ENCODE measurements at regions not wholly inside any gene's neighbourhood (a gene's known extent, or its start where the extent isn't known, plus 50 kb on each side); places are given as distances from the start of the nearest gene placed in this dataset.
"Not testable (repeated sequence)": the region's sequence is repeated elsewhere in the genome, so short reads cannot be mapped to it uniquely, and the experiment has no call there.

GRCh38 chr13:86606264-86606663 is 807.0 kb upstream of the SLITRK6 start:
- Mint-ChIP-seq H3K4me3 (no peak overlapping the region), H3K4me1 (ENCODE audit: unreplicated experiment) (no peaks in the 10 kb centered on the region), H3K9me3 (no peaks in the 10 kb centered on the region), H3K27ac (no peak overlapping the region), H3K36me3 (no peaks in the 10 kb centered on the region), H3K27me3 (no peaks in the 10 kb centered on the region)
- TF ChIP-seq, protein P1, sequence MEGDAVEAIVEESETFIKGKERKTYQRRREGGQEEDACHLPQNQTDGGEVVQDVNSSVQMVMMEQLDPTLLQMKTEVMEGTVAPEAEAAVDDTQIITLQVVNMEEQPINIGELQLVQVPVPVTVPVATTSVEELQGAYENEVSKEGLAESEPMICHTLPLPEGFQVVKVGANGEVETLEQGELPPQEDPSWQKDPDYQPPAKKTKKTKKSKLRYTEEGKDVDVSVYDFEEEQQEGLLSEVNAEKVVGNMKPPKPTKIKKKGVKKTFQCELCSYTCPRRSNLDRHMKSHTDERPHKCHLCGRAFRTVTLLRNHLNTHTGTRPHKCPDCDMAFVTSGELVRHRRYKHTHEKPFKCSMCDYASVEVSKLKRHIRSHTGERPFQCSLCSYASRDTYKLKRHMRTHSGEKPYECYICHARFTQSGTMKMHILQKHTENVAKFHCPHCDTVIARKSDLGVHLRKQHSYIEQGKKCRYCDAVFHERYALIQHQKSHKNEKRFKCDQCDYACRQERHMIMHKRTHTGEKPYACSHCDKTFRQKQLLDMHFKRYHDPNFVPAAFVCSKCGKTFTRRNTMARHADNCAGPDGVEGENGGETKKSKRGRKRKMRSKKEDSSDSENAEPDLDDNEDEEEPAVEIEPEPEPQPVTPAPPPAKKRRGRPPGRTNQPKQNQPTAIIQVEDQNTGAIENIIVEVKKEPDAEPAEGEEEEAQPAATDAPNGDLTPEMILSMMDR (conservative IDR thresholded peaks at IDR 0.05): no peak
- no peak for DNase-seq (ENCODE audit: extremely low spot score, unreplicated experiment)

- H3K4me1 Mint-ChIP-seq (ENCODE audit: unreplicated experiment): no peaks in the 10 kb centered on the region
- no peak for DNase-seq (ENCODE audit: extremely low spot score, unreplicated experiment)
- no peaks in the 10 kb centered on the region for H3K36me3 Mint-ChIP-seq
- H3K4me3 Mint-ChIP-seq: no peak overlapping the region
- H3K9me3 Mint-ChIP-seq: no peaks in the 10 kb centered on the region
- no peak overlapping the region for H3K27ac Mint-ChIP-seq
- TF ChIP-seq, protein P1 (conservative IDR thresholded peaks at IDR 0.05): no peak
- no peaks in the 10 kb centered on the region for H3K27me3 Mint-ChIP-seq
These were observed 809.5 kb upstream of the SLITRK6 start for GRCh38 chr13:86608701-86609100.

- Mint-ChIP-seq H3K4me1 (ENCODE audit: unreplicated experiment) (no peaks in the 10 kb centered on the region), H3K36me3 (no peaks in the 10 kb centered on the region), H3K27ac (no peak overlapping the region)
These were observed 834.1 kb upstream of the SLITRK6 start for GRCh38 chr13:86633346-86633745.

GRCh38 chr13:86651171-86651570 is 852.0 kb upstream of the SLITRK6 start:
- DNase-seq (ENCODE audit: extremely low spot score, unreplicated experiment); H3K9me3 Mint-ChIP-seq: not testable (repeated sequence)

More at GRCh38 chr13:86633346-86633745, 834.1 kb upstream of the SLITRK6 start:
- TF ChIP-seq, protein P1 (conservative IDR thresholded peaks at IDR 0.05): no peak
- Mint-ChIP-seq H3K4me3 (no peak overlapping the region), H3K27me3 (no peaks in the 10 kb centered on the region), H3K9me3 (no peaks in the 10 kb centered on the region)
- DNase-seq (ENCODE audit: extremely low spot score, unreplicated experiment): no peak

GRCh38 chr13:86653009-86653408 is 853.8 kb upstream of the SLITRK6 start:
- no peak overlapping the region for H3K27ac Mint-ChIP-seq
- no peaks in the 10 kb centered on the region for H3K4me1 Mint-ChIP-seq (ENCODE audit: unreplicated experiment)
- H3K4me3 Mint-ChIP-seq: no peak overlapping the region
- TF ChIP-seq, protein P1 (conservative IDR thresholded peaks at IDR 0.05): no peak
- H3K36me3 Mint-ChIP-seq: no peaks in the 10 kb centered on the region
- H3K9me3 Mint-ChIP-seq: no peaks in the 10 kb centered on the region
- no peak for DNase-seq (ENCODE audit: extremely low spot score, unreplicated experiment)
- H3K27me3 Mint-ChIP-seq: no peaks in the 10 kb centered on the region

More at GRCh38 chr13:86651171-86651570, 852.0 kb upstream of the SLITRK6 start:
- not testable (repeated sequence) for H3K27ac Mint-ChIP-seq; H3K27me3 Mint-ChIP-seq; H3K4me1 Mint-ChIP-seq (ENCODE audit: unreplicated experiment); H3K36me3 Mint-ChIP-seq; H3K4me3 Mint-ChIP-seq

DNA sequence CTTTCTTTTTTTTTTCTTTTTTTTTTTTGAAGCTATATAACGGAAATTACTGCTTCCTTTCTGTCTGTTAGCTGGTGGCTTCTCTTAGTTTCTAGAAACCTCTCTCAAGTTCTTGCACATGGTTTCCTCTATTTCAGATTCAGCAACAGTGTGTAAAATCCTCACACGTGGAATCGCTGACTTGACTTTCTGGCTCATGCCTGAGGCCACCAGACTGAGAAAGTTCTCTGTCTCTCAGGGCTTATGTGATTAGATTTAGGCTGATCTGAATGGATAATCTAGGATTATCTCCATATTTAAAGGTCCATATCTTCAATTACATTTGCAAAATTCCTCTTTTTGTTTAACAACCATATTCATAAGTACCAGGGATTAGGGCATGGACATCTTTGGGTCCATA is 856.3 kb upstream of the SLITRK6 start:
- H3K4me1 Mint-ChIP-seq (ENCODE audit: unreplicated experiment): no peaks in the 10 kb centered on the region
- no peaks in the 10 kb centered on the region for H3K9me3 Mint-ChIP-seq
- H3K27ac Mint-ChIP-seq: no peak overlapping the region
- no peak overlapping the region for H3K4me3 Mint-ChIP-seq
- no peak for DNase-seq (ENCODE audit: extremely low spot score, unreplicated experiment)
- no peaks in the 10 kb centered on the region for H3K36me3 Mint-ChIP-seq
- TF ChIP-seq, protein P1 (conservative IDR thresholded peaks at IDR 0.05): no peak
- H3K27me3 Mint-ChIP-seq: no peaks in the 10 kb centered on the region

All from type B pancreatic cell (in vitro differentiated cells).